ENCODE measurements at regions not wholly inside any gene's neighbourhood (a gene's known extent, or its start where the extent isn't known, plus 50 kb on each side); places are given as distances from the start of the nearest gene placed in this dataset.

- TF ChIP-seq CTCF (conservative IDR thresholded peaks at IDR 0.05), result no peak
Observed at GRCh38 chr2:88811681-88812080, 120.2 kb downstream of the RPIA start.

GRCh38 chr2:88813612-88814011 lies 122.1 kb downstream of the RPIA start:
- H3K27ac ChIP-seq, result no peak overlapping the region
- no peak for TF ChIP-seq CTCF (conservative IDR thresholded peaks at IDR 0.05)

More at GRCh38 chr2:88811681-88812080, 120.2 kb downstream of the RPIA start:
- no peak overlapping the region for H3K27ac ChIP-seq

GRCh38 chr2:88815282-88815681 lies 123.8 kb downstream of the RPIA start:
- TF ChIP-seq CTCF (conservative IDR thresholded peaks at IDR 0.05), result no peak
- H3K27ac ChIP-seq, result no peak overlapping the region

GRCh38 chr2:88815697-88816096 lies 124.2 kb downstream of the RPIA start:
- H3K27ac ChIP-seq, result no peak overlapping the region
- TF ChIP-seq CTCF (conservative IDR thresholded peaks at IDR 0.05), result no peak

GRCh38 chr2:88818381-88818780 lies 126.9 kb downstream of the RPIA start:
- no peak for TF ChIP-seq CTCF (conservative IDR thresholded peaks at IDR 0.05)
- no peak overlapping the region for H3K27ac ChIP-seq

GRCh38 chr2:88824951-88825350 lies 133.5 kb downstream of the RPIA start:
- no peak overlapping the region for H3K27ac ChIP-seq
- no peak for TF ChIP-seq CTCF (conservative IDR thresholded peaks at IDR 0.05)

- no peak for TF ChIP-seq CTCF (conservative IDR thresholded peaks at IDR 0.05)
- no peak overlapping the region for H3K27ac ChIP-seq
Observed at GRCh38 chr2:88826399-88826798, 134.9 kb downstream of the RPIA start.

GRCh38 chr2:88827821-88828220 lies 136.3 kb downstream of the RPIA start:
- H3K27ac ChIP-seq, result no peak overlapping the region

More at GRCh38 chr2:88827821-88828220, 136.3 kb downstream of the RPIA start:
- no peak for TF ChIP-seq CTCF (conservative IDR thresholded peaks at IDR 0.05)
